ENCODE measurements at regions not wholly inside any gene's neighbourhood (a gene's known extent, or its start where the extent isn't known, plus 50 kb on each side); places are given as distances from the start of the nearest gene placed in this dataset.

GRCh38 chr20:40908309-40908708 lies 120.3 kb upstream of the TOP1 start:
- no peak for TF ChIP-seq CTCF (IDR thresholded peaks at IDR 0.05)
- TF ChIP-seq EP300 (IDR thresholded peaks at IDR 0.05): no peak
- no peak for TF ChIP-seq POLR2AphosphoS5 (IDR thresholded peaks at IDR 0.05)
- TF ChIP-seq POLR2A (IDR thresholded peaks at IDR 0.05): no peak
